GM13977 (cell line): ENCODE measurements at regions not wholly inside any gene's neighbourhood (a gene's known extent, or its start where the extent isn't known, plus 50 kb on each side); places are given as distances from the start of the nearest gene placed in this dataset.

Source experiments
- DNase-seq: peaks from one replicate; pipeline ENCODE4 v3.0.0; 2012; ENCODE audit warnings: low spot score
- in situ Hi-C: fragments of 300-500 bp; cut with MboI; formaldehyde crosslinking; loops from one replicate; pipeline ENCODE4 v1.12.0; 2022; ENCODE audit warnings: low sequenced_read_pairs, low pct_unique_long_range_greater_than_20kb, mixed read lengths, inconsistent platforms; ENCODE audit not compliant: unreplicated experiment
- TF ChIP-seq, protein P1 (sequence below): IDR thresholded peaks from 2 replicates; pipeline ENCODE4 v1.5.1; 2012; ENCODE audit warnings: mild to moderate bottlenecking, control low read depth; ENCODE audit not compliant: insufficient read depth; ENCODE audit errors: extremely low read depth, missing control alignments

DNA sequence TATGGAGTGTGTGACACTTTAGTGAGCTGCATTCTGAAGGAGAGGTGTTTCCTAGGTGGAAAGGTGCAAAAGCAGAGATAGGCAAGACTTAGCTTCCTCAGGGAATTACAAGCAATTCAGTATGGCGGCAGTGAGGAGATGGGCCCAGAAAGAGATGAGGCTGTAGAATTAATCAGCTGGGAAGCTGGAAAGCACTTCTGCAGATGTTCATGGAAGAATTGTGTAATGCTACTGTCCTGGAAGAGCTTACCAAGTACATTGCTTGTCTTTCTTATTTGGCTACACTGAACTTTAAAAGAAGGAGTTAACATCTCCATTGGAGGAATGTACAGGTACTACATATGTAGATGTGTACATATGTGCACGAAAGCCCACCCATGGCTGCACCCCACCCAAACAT is 103.7 kb upstream of the DPT start:
- no peak for DNase-seq
- TF ChIP-seq, protein P1, sequence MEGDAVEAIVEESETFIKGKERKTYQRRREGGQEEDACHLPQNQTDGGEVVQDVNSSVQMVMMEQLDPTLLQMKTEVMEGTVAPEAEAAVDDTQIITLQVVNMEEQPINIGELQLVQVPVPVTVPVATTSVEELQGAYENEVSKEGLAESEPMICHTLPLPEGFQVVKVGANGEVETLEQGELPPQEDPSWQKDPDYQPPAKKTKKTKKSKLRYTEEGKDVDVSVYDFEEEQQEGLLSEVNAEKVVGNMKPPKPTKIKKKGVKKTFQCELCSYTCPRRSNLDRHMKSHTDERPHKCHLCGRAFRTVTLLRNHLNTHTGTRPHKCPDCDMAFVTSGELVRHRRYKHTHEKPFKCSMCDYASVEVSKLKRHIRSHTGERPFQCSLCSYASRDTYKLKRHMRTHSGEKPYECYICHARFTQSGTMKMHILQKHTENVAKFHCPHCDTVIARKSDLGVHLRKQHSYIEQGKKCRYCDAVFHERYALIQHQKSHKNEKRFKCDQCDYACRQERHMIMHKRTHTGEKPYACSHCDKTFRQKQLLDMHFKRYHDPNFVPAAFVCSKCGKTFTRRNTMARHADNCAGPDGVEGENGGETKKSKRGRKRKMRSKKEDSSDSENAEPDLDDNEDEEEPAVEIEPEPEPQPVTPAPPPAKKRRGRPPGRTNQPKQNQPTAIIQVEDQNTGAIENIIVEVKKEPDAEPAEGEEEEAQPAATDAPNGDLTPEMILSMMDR: no peak
- in situ Hi-C loops: no loop called here

DNA sequence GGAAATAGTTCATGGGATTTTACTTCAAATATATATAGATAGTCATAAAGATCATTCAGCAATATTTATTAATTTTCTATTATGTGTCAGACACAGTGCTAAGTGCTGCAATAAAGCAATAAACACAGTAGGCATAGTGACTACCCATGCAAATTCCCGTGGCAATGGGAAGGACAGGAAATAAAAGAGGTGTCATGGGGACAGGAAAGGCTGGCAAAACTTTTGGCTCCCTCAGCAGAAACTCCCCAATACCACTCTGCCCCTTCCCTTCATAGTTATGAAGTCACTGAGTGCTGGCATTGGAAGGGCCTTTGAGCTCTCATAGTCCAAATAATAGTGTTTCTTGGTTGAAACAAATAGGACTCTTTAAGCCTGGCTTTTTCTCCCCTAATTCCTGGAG is 104.4 kb upstream of the DPT start:
- in situ Hi-C loops: no loop called here
- TF ChIP-seq, protein P1: no peak
- no peak for DNase-seq

DNA sequence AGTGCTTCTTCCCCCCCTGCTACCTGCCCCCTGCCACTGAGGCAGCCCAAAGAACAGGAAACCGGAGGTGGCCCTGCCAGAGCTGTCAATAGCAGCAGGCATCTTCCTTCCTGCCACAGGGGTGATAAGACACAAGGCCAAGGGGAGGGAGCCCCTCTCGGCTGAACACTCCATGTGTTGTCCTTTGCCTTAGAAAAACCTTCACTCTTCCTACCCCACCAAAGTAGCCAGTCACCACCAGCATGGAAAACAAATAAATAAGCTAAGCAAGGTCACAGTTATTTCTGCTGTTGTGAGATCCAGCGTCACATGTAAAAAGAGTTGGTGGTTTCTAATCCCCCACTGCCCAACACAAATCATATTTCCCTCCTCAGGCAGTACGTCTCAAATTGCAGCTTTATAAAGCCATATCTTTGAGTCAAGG is 104.8 kb upstream of the DPT start:
- no peak for DNase-seq
- TF ChIP-seq, protein P1: no peak
- in situ Hi-C loops: no loop called here

DNA sequence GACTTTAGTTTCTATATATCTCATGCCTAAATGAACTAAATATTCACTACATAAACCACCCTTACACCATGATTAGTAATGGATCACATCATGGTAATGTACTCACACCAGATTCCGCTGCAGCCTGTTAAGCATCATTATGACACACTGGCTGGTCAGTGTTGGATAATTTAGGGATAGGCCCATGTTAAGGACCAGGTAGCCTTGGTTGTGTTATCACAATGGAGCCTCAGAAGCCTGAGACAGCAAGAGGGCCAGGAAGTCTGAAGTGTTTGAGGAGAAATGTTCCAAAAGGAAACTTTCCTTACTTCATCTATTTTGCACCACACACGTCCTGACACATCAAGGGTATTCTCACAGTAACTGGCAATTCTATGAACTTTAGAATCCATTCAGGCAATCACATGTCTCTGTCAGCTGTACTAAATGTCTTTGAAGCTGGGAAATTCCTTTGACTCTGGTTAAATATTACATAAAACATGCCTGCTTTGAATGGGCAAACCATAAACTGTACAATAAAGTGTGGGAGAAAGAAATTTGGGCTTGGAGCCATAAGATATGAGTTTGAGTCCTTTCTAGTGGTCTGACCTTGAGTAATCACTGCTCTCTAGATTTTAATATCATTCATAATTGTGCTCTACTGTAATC is 105.3 kb upstream of the DPT start:
- DNase-seq: no peak
- in situ Hi-C loops: no loop called here
- TF ChIP-seq, protein P1: no peak

DNA sequence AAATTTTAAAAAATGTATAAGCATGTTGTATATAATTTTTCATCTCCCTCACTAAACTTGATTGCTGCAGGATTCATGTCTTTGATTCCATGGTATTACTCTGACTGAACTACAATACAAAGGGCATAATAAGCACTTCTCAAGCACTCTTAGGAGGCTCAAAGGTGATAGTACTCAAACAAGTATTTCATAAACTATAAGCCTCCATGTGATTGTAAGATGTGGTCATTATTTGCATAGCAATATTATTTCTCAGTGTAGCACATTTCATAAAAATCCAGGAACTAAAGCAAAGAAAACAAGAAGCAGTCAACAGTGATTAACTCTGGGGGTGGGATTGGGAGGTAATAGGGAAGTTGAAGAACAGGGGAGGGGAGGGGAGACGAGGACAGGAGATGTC is 106.2 kb upstream of the DPT start:
- TF ChIP-seq, protein P1: no peak
- DNase-seq: no peak
- in situ Hi-C loops: no loop called here

DNA sequence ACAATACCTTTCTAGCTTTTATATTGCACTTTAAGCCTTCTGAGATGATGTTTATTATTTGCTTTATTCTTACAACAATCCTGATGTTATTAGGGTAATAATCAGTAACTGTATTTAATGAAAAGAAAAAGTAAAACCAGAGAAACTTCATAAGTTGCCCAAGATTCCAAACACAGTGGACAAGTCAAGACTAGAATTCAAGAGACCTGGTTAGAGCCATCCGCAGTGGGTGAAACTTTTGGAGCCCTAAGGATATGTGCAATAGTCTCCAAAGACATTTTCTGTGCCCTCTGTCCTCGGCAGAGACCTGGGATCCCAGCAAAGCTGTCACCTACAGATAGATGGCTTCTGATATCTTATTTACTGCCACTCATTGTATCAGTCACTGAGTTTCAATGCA is 106.8 kb upstream of the DPT start:
- TF ChIP-seq, protein P1: no peak
- no peak for DNase-seq
- in situ Hi-C loops: no loop called here
